ENCODE measurements at regions not wholly inside any gene's neighbourhood (a gene's known extent, or its start where the extent isn't known, plus 50 kb on each side); places are given as distances from the start of the nearest gene placed in this dataset.
"Not testable (repeated sequence)": the region's sequence is repeated elsewhere in the genome, so short reads cannot be mapped to it uniquely, and the experiment has no call there.

GRCh38 chr6:144438103-144438502 lies 153.0 kb downstream of the UTRN start:
- no peak for DNase-seq

- no peak for DNase-seq
Observed at GRCh38 chr6:144439016-144439415, 153.9 kb downstream of the UTRN start.

- not testable (repeated sequence) for DNase-seq
Observed at GRCh38 chr6:144441801-144442200, 156.7 kb downstream of the UTRN start.

- DNase-seq: no peak
Observed at GRCh38 chr6:144443157-144443556, 158.0 kb downstream of the UTRN start.

- no peak for DNase-seq
Observed at GRCh38 chr6:144447472-144447871, 162.3 kb downstream of the UTRN start.

GRCh38 chr6:144449218-144449617 lies 164.1 kb downstream of the UTRN start:
- DNase-seq: no peak

- DNase-seq: no peak
Observed at GRCh38 chr6:144449911-144450597, 164.9 kb downstream of the UTRN start.

GRCh38 chr6:144460327-144461095 lies 175.4 kb downstream of the UTRN start:
- DNase-seq: no peak

GRCh38 chr6:144462058-144462457 lies 176.9 kb downstream of the UTRN start:
- no peak for DNase-seq

- DNase-seq: no peak
Observed at GRCh38 chr6:144466716-144467115, 181.6 kb downstream of the UTRN start.

GRCh38 chr6:144467172-144467762 lies 182.1 kb downstream of the UTRN start:
- DNase-seq: no peak

GRCh38 chr6:144467921-144468320 lies 182.8 kb downstream of the UTRN start:
- no peak for DNase-seq

- no peak for DNase-seq
Observed at GRCh38 chr6:144468709-144469108, 183.6 kb downstream of the UTRN start.

- DNase-seq: no peak
Observed at GRCh38 chr6:144469144-144469575, 184.0 kb downstream of the UTRN start.

GRCh38 chr6:144470201-144470600 lies 185.1 kb downstream of the UTRN start:
- DNase-seq: not testable (repeated sequence)

GRCh38 chr6:144471986-144472385 lies 186.9 kb downstream of the UTRN start:
- no peak for DNase-seq

- no peak for DNase-seq
Observed at GRCh38 chr6:144474290-144474689, 189.2 kb downstream of the UTRN start.

- no peak for DNase-seq
Observed at GRCh38 chr6:144474904-144475303, 189.8 kb downstream of the UTRN start.

GRCh38 chr6:144475411-144475810 lies 190.3 kb downstream of the UTRN start:
- DNase-seq: no peak

- DNase-seq: no peak
Observed at GRCh38 chr6:144476286-144476685, 191.2 kb downstream of the UTRN start.

GRCh38 chr6:144477396-144477795 lies 192.3 kb downstream of the UTRN start:
- no peak for DNase-seq

- DNase-seq: no peak
Observed at GRCh38 chr6:144477856-144478255, 192.7 kb downstream of the UTRN start.

GRCh38 chr6:144478483-144478882 lies 193.3 kb downstream of the UTRN start:
- DNase-seq: no peak

- no peak for DNase-seq
Observed at GRCh38 chr6:144479991-144480390, 194.9 kb downstream of the UTRN start.

All from activated CD8-positive, alpha-beta memory T cell treated with anti-CD3 and anti-CD28 coated beads, Interleukin-2, amount 50 U/mL, for 48 hours (primary cell).